PC-3 (cell line): ENCODE measurements at regions not wholly inside any gene's neighbourhood (a gene's known extent, or its start where the extent isn't known, plus 50 kb on each side); places are given as distances from the start of the nearest gene placed in this dataset.

Experiments
- ATAC-seq: fragments of 200-7000 bp; cut with Tn5 transposase; 2 replicates; pipeline ENCODE4 v1.9.1; 2020; ENCODE audit warnings: mild to moderate bottlenecking, moderate library complexity
- BruUV-seq: library from RNA; stranded (reverse); fragments of 400-500 nt; replicated peaks from 2 replicates; lab custom pipeline; 2021; lab: Mats Ljungman, UMichigan
- CTCF ChIA-PET: fragments of 300-600 bp; sonication (Branson Sonifier 250); formaldehyde crosslinking; loops from one replicate; lab custom pipeline; 2022; ENCODE audit warnings: antibody characterized with exemption; lab: Charles Lee
- POLR2A ChIA-PET: fragments of 300-600 bp; sonication (Branson Sonifier 250); formaldehyde crosslinking; loops from one replicate; lab custom pipeline; 2022; ENCODE audit warnings: antibody characterized with exemption; ENCODE audit not compliant: unreplicated experiment; lab: Charles Lee
- DNase-seq: peaks from one replicate; pipeline ENCODE4 v3.0.0-alpha.2; 2015
- H2AFZ ChIP-seq: fragments of 300-600 bp; sonication (generic); 2 replicates; pipeline ENCODE4 v1.6.0; 2016; ENCODE audit warnings: antibody characterized with exemption, low read length
- H3F3A ChIP-seq: fragments of 300-600 bp; sonication (generic); one replicate; pipeline ENCODE4 v1.6.0; 2017; ENCODE audit warnings: antibody characterized with exemption, low read length, control low read depth, mild to moderate bottlenecking; ENCODE audit not compliant: unreplicated experiment
- H3K27ac ChIP-seq: fragments of 300-600 bp; sonication (generic); 2 replicates; pipeline ENCODE4 v1.5.1; 2016; ENCODE audit warnings: mild to moderate bottlenecking, low read length
- H3K27me3 ChIP-seq: fragments of 300-600 bp; sonication (generic); 2 replicates; pipeline ENCODE4 v1.6.1; 2016; ENCODE audit warnings: low read length, mixed read lengths
- H3K36me3 ChIP-seq: fragments of 300-600 bp; sonication (generic); 2 replicates; pipeline ENCODE4 v1.6.1; 2016; ENCODE audit warnings: low read depth, mixed run types, low read length, mixed read lengths
- H3K4me1 ChIP-seq: fragments of 300-600 bp; sonication (generic); 2 replicates; pipeline ENCODE4 v1.5.1; 2016; ENCODE audit warnings: low read length; ENCODE audit not compliant: insufficient read depth
- H3K4me2 ChIP-seq: fragments of 300-600 bp; sonication (generic); 2 replicates; pipeline ENCODE4 v1.6.0; 2016; ENCODE audit warnings: low read length
- H3K4me3 ChIP-seq: fragments of 300-600 bp; sonication (generic); 2 replicates; pipeline ENCODE4 v1.5.1; 2016; ENCODE audit warnings: mild to moderate bottlenecking, low read length, mixed read lengths
- H3K79me2 ChIP-seq: fragments of 300-600 bp; sonication (generic); 2 replicates; pipeline ENCODE4 v1.6.1; 2017; ENCODE audit warnings: low read length, mixed read lengths
- H3K9ac ChIP-seq: fragments of 300-600 bp; sonication (generic); 2 replicates; pipeline ENCODE4 v1.6.0; 2016; ENCODE audit warnings: mild to moderate bottlenecking, low read length
- H3K9me2 ChIP-seq: fragments of 300-600 bp; sonication (generic); replicated peaks from 2 replicates; pipeline ENCODE4 v1.6.1; 2016; ENCODE audit warnings: mixed run types, low read length, mixed read lengths
- H3K9me3 ChIP-seq: fragments of 300-600 bp; sonication (generic); 2 replicates; pipeline ENCODE4 v1.6.1; 2016; ENCODE audit warnings: low read length, mixed read lengths
- H4K20me1 ChIP-seq: fragments of 300-600 bp; sonication (generic); 2 replicates; pipeline ENCODE4 v1.6.1; 2016; ENCODE audit warnings: low read length, mixed read lengths
- EZH2 ChIP-seq: fragments of 300-600 bp; sonication (generic); IDR thresholded peaks from one replicate; pipeline ENCODE4 v1.6.1; 2017; ENCODE audit warnings: antibody characterized with exemption, mild to moderate bottlenecking, low read length; ENCODE audit not compliant: unreplicated experiment
- EZH2phosphoT487 ChIP-seq: fragments of 300-600 bp; sonication (generic); IDR thresholded peaks from 2 replicates; pipeline ENCODE4 v1.6.1; 2018; ENCODE audit warnings: mild to moderate bottlenecking, antibody characterized with exemption, low read length, borderline replicate concordance
- intact Hi-C: fragments of 100-400 bp; cut with micrococcal nuclease; formaldehyde crosslinking; loops from 2 replicates; pipeline ENCODE4 v1.9.0; 2023
- TF ChIP-seq, protein P1 (sequence below): fragments of 300-600 bp; sonication (generic); conservative IDR thresholded peaks from 2 replicates; pipeline ENCODE4 v1.5.1; 2017; ENCODE audit warnings: antibody characterized with exemption, low read depth, mild to moderate bottlenecking, low read length

DNA sequence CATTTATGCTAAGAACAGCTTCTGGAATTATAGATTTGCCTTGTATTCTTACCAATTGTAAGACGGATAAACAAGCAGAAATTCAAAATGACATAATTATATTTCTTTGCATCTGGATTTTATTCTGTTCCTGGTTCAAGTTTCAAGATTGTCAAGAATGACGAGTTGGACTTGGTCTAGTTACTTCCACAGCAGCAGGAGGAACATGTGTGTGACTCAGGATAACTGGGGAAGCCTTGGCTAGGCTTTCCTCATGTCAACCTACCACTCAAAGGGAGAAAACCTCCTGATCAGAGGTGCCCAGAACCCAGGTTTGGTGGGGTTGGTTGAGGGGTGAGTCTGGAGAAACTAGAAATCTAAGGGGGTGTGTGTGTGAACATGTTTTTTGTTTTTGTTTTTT, 259.7 kb downstream of the SOX2 start:
- Histone ChIP-seq H2AFZ (no peak overlapping the region), H3K9me2 (no peaks in the 10 kb centered on the region), H3K36me3 (no peaks in the 10 kb centered on the region), H3K4me3 (no peak overlapping the region), H4K20me1 (no peaks in the 10 kb centered on the region), H3K9ac (no peak overlapping the region), H3K4me2 (no peak overlapping the region), H3K9me3 (no peaks in the 10 kb centered on the region), H3K4me1 (0 out of 2 replicates have a peak, but pooled peaks cover 5% of the 10 kb centered on the region), H3K79me2 (no peaks in the 10 kb centered on the region), H3K27me3 (peaks cover 56% of the 10 kb centered on the region), H3F3A (no peaks in the 10 kb centered on the region), H3K27ac (no peak overlapping the region)
- no TSS peak for BruUV-seq
- TF ChIP-seq EZH2phosphoT487 (no peak), EZH2 (no peak)
- TF ChIP-seq, protein P1, sequence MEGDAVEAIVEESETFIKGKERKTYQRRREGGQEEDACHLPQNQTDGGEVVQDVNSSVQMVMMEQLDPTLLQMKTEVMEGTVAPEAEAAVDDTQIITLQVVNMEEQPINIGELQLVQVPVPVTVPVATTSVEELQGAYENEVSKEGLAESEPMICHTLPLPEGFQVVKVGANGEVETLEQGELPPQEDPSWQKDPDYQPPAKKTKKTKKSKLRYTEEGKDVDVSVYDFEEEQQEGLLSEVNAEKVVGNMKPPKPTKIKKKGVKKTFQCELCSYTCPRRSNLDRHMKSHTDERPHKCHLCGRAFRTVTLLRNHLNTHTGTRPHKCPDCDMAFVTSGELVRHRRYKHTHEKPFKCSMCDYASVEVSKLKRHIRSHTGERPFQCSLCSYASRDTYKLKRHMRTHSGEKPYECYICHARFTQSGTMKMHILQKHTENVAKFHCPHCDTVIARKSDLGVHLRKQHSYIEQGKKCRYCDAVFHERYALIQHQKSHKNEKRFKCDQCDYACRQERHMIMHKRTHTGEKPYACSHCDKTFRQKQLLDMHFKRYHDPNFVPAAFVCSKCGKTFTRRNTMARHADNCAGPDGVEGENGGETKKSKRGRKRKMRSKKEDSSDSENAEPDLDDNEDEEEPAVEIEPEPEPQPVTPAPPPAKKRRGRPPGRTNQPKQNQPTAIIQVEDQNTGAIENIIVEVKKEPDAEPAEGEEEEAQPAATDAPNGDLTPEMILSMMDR: no peak
- ChIA-PET CTCF (no interaction called here), POLR2A (no interaction called here)
- DNase-seq (no peak), ATAC-seq (no peak)
- intact Hi-C loops: no loop called here

DNA sequence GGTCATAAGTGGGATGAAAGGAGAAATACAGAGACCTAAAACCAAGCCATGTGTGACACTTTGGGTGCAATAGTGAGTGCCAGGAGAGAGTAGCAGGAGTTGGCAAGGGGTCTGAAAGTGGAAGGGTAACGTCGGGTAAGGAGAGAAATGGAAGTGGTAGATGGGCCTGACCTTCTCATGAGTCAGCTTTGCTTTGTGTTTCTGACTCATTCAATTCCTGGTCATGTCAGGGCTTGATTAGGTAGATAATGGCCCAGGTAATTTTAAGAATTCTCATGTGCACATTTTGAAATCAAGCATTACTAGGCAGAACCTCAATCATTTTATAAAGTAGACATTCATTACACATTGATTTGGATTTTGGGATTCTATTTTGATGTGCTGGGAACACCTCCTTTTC, 262.5 kb downstream of the SOX2 start:
- no peak overlapping the region for H3K27ac ChIP-seq

DNA sequence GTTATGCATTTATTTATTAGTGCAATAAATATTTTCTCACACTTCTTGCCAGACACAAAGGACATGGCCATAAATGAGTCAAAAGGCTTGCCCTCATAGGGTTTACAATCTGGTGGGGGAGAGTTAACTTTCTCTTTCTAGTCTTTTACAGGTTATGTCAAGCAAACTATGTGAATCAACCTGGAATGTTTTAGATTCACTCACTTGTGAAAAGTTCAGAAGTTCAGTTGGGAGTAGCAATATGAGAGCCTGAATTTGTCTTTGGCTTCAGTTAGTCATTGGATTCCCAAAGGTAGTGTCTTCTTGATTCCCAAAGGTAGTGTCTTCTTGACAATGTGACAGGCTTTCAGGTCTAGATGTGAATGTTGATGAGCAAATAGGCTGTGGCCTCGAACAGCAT, 264.8 kb downstream of the SOX2 start:
- Histone ChIP-seq H3K36me3 (no peaks in the 10 kb centered on the region), H3K4me1 (0 out of 2 replicates have a peak, but pooled peaks cover 5% of the 10 kb centered on the region), H3K9me3 (no peaks in the 10 kb centered on the region), H3F3A (no peaks in the 10 kb centered on the region), H3K27me3 (peaks cover 45% of the 10 kb centered on the region), H3K79me2 (no peaks in the 10 kb centered on the region), H3K4me3 (no peak overlapping the region), H2AFZ (no peak overlapping the region), H3K4me2 (no peak overlapping the region), H3K9ac (no peak overlapping the region), H3K27ac (no peak overlapping the region), H4K20me1 (no peaks in the 10 kb centered on the region), H3K9me2 (no peaks in the 10 kb centered on the region)
- intact Hi-C loops: no loop called here
- no peak for ATAC-seq
- ChIA-PET POLR2A (no interaction called here), CTCF (no interaction called here)
- BruUV-seq: no TSS peak
- TF ChIP-seq, protein P1: no peak
- no peak for TF ChIP-seq EZH2phosphoT487
- no peak for TF ChIP-seq EZH2
- DNase-seq: no peak

More for the DNA sequence above, 262.5 kb downstream of the SOX2 start:
- no TSS peak for BruUV-seq
- Histone ChIP-seq H2AFZ (no peak overlapping the region), H3K36me3 (no peaks in the 10 kb centered on the region), H3K4me3 (no peak overlapping the region), H3K9ac (no peak overlapping the region), H3K27me3 (peaks cover 44% of the 10 kb centered on the region), H4K20me1 (no peaks in the 10 kb centered on the region), H3K4me1 (0 out of 2 replicates have a peak, but pooled peaks cover 5% of the 10 kb centered on the region), H3K79me2 (no peaks in the 10 kb centered on the region), H3K4me2 (no peak overlapping the region), H3F3A (no peaks in the 10 kb centered on the region), H3K9me3 (no peaks in the 10 kb centered on the region), H3K9me2 (no peaks in the 10 kb centered on the region)
- DNase-seq: peak; percentile 46
- ChIA-PET CTCF (no interaction called here), POLR2A (no interaction called here)
- ATAC-seq: no peak
- no peak for TF ChIP-seq EZH2phosphoT487
- no peak for TF ChIP-seq EZH2
- TF ChIP-seq, protein P1: no peak
- intact Hi-C loops: no loop called here
